ENCODE measurements at regions not wholly inside any gene's neighbourhood (a gene's known extent, or its start where the extent isn't known, plus 50 kb on each side); places are given as distances from the start of the nearest gene placed in this dataset.

GRCh38 chr6:14703586-14703985, 542.3 kb upstream of the JARID2 start:
- H3K4me3 ChIP-seq, result no peak overlapping the region
- peaks cover 39% of the 10 kb centered on the region for H3K4me1 ChIP-seq (ENCODE audit: insufficient read depth)
- H4K20me1 ChIP-seq (ENCODE audit: insufficient read depth), result no peaks in the 10 kb centered on the region
- no peak overlapping the region for H2AFZ ChIP-seq
- H3K79me2 ChIP-seq (ENCODE audit: insufficient read depth), result no peaks in the 10 kb centered on the region
- no peak for TF ChIP-seq EZH2 (IDR thresholded peaks at IDR 0.05; ENCODE audit: insufficient read depth, poor library complexity, severe bottlenecking)
- no peak overlapping the region for H3K9ac ChIP-seq
- no peak for DNase-seq
- H3K9me3 ChIP-seq (ENCODE audit: low read depth), result no peaks in the 10 kb centered on the region
- H3K27ac ChIP-seq, result no peak overlapping the region
- no peak overlapping the region for H3K4me2 ChIP-seq (ENCODE audit: unreplicated experiment)
- 97 to 100% methylated on average over 5 of the region's 5 CpGs for WGBS, 2 experiments (ENCODE audit: low coverage in 1 of 2, low lambda C conversion rate in 2 of 2, missing lambda C conversion rate in 2 of 2)
- H3K9me2 ChIP-seq (ENCODE audit: insufficient read depth), result no peaks in the 10 kb centered on the region
- H3K36me3 ChIP-seq (ENCODE audit: low read depth), result no peaks in the 10 kb centered on the region
- H3K27me3 ChIP-seq (replicated peaks; ENCODE audit: insufficient read depth), result no peaks in the 10 kb centered on the region
- in situ Hi-C loops (cut with MboI), result no loop called here
- H3F3A ChIP-seq (ENCODE audit: insufficient read depth), result peaks cover 29% of the 10 kb centered on the region

- peak; percentile 24 for DNase-seq
- Histone ChIP-seq H2AFZ (peak overlapping the region; percentile 80), H4K20me1 (ENCODE audit: insufficient read depth) (no peaks in the 10 kb centered on the region), H3K9me3 (ENCODE audit: low read depth) (no peaks in the 10 kb centered on the region), H3K4me2 (ENCODE audit: unreplicated experiment) (no peak overlapping the region), H3K9me2 (ENCODE audit: insufficient read depth) (no peaks in the 10 kb centered on the region), H3K36me3 (ENCODE audit: low read depth) (no peaks in the 10 kb centered on the region), H3K4me1 (ENCODE audit: insufficient read depth) (peaks cover 39% of the 10 kb centered on the region), H3K27me3 (replicated peaks; ENCODE audit: insufficient read depth) (no peaks in the 10 kb centered on the region), H3K9ac (peak overlapping the region; percentile 86), H3K27ac (peak overlapping the region; percentile 99), H3K79me2 (ENCODE audit: insufficient read depth) (no peaks in the 10 kb centered on the region), H3K4me3 (no peak overlapping the region), H3F3A (ENCODE audit: insufficient read depth) (peaks cover 29% of the 10 kb centered on the region)
- in situ Hi-C loops (cut with MboI), result no loop called here
- WGBS, 2 experiments (ENCODE audit: low coverage in 1 of 2, low lambda C conversion rate in 2 of 2, missing lambda C conversion rate in 2 of 2), result 39 to 40% methylated on average over 10 of the region's 10 CpGs
- TF ChIP-seq EZH2phosphoT487 (IDR thresholded peaks at IDR 0.05; ENCODE audit: insufficient read depth, low read depth) (no peak), EZH2 (IDR thresholded peaks at IDR 0.05; ENCODE audit: insufficient read depth, poor library complexity, severe bottlenecking) (no peak)
Observed at GRCh38 chr6:14704383-14705271, 541.2 kb upstream of the JARID2 start.

- no peaks in the 10 kb centered on the region for H3K79me2 ChIP-seq (ENCODE audit: insufficient read depth)
- no peaks in the 10 kb centered on the region for H3K9me3 ChIP-seq (ENCODE audit: low read depth)
- peaks cover 38% of the 10 kb centered on the region for H3F3A ChIP-seq (ENCODE audit: insufficient read depth)
- no peak for TF ChIP-seq EZH2 (IDR thresholded peaks at IDR 0.05; ENCODE audit: insufficient read depth, poor library complexity, severe bottlenecking)
- TF ChIP-seq EZH2phosphoT487 (IDR thresholded peaks at IDR 0.05; ENCODE audit: insufficient read depth, low read depth), result no peak
- in situ Hi-C loops (cut with MboI), result no loop called here
- H3K4me2 ChIP-seq (ENCODE audit: unreplicated experiment), result peak overlapping the region; percentile 47
- WGBS, 2 experiments (ENCODE audit: low coverage in 1 of 2, low lambda C conversion rate in 2 of 2, missing lambda C conversion rate in 2 of 2), result 33 to 37% methylated on average over 4 of the region's 4 CpGs
- peak overlapping the region; percentile 86 for H3K9ac ChIP-seq
- no peaks in the 10 kb centered on the region for H4K20me1 ChIP-seq (ENCODE audit: insufficient read depth)
- H3K4me3 ChIP-seq, result peak overlapping the region; percentile 18; the same call in 1 of the 2 replicates
- H2AFZ ChIP-seq, result peak overlapping the region; percentile 80
- H3K27ac ChIP-seq, result peak overlapping the region; percentile 99
- no peaks in the 10 kb centered on the region for H3K27me3 ChIP-seq (replicated peaks; ENCODE audit: insufficient read depth)
- H3K36me3 ChIP-seq (ENCODE audit: low read depth), result no peaks in the 10 kb centered on the region
- no peaks in the 10 kb centered on the region for H3K9me2 ChIP-seq (ENCODE audit: insufficient read depth)
- H3K4me1 ChIP-seq (ENCODE audit: insufficient read depth), result peaks cover 47% of the 10 kb centered on the region
- DNase-seq, result peak; percentile 56
Observed at GRCh38 chr6:14705841-14706377, 540.0 kb upstream of the JARID2 start.

- no peaks in the 10 kb centered on the region for H3K9me3 ChIP-seq (ENCODE audit: low read depth)
- no peaks in the 10 kb centered on the region for H3K27me3 ChIP-seq (replicated peaks; ENCODE audit: insufficient read depth)
- no peaks in the 10 kb centered on the region for H3K79me2 ChIP-seq (ENCODE audit: insufficient read depth)
- peak overlapping the region; percentile 18 for H3K4me3 ChIP-seq
- H3K4me2 ChIP-seq (ENCODE audit: unreplicated experiment), result peak overlapping the region; percentile 24
- 0 to 1% methylated on average over 12 of the region's 12 CpGs for WGBS, 2 experiments (ENCODE audit: low coverage in 1 of 2, low lambda C conversion rate in 2 of 2, missing lambda C conversion rate in 2 of 2)
- peak overlapping the region; percentile 86 for H3K9ac ChIP-seq
- TF ChIP-seq EZH2phosphoT487 (IDR thresholded peaks at IDR 0.05; ENCODE audit: insufficient read depth, low read depth) (no peak), EZH2 (IDR thresholded peaks at IDR 0.05; ENCODE audit: insufficient read depth, poor library complexity, severe bottlenecking) (no peak)
- 0 out of 2 replicates have a peak overlapping the region, but pooled peaks have one; percentile 4 for H2AFZ ChIP-seq
- no peaks in the 10 kb centered on the region for H4K20me1 ChIP-seq (ENCODE audit: insufficient read depth)
- peaks cover 52% of the 10 kb centered on the region for H3K4me1 ChIP-seq (ENCODE audit: insufficient read depth)
- H3F3A ChIP-seq (ENCODE audit: insufficient read depth), result peaks cover 42% of the 10 kb centered on the region
- H3K27ac ChIP-seq, result peak overlapping the region; percentile 99
- H3K36me3 ChIP-seq (ENCODE audit: low read depth), result no peaks in the 10 kb centered on the region
- no peaks in the 10 kb centered on the region for H3K9me2 ChIP-seq (ENCODE audit: insufficient read depth)
- peak; percentile 100 for DNase-seq
- in situ Hi-C loops (cut with MboI), result no loop called here
Observed at GRCh38 chr6:14706378-14706929, 539.4 kb upstream of the JARID2 start.

Data from GM23248 (cell line).